Right lobe of liver (tissue), 6 donors: ENCODE measurements at regions not wholly inside any gene's neighbourhood (a gene's known extent, or its start where the extent isn't known, plus 50 kb on each side); places are given as distances from the start of the nearest gene placed in this dataset.

ENCODE experiments used
- ATAC-seq, 4 donors: fragments of 200-7000 bp; cut with Tn5 transposase; one replicate each; pipeline ENCODE4 v1.9.1; 2020; ENCODE audit warnings: mild to moderate bottlenecking in 4 of 4, moderate library complexity in 4 of 4
- DNase-seq, 3 donors: peaks; one replicate each; pipeline ENCODE4 v3.0.0-alpha.2; 2020
- H3K27ac ChIP-seq, 3 donors: fragments of 200-600 bp; one replicate each; pipeline ENCODE4 v1.8.0; 2022
- H3K27me3 ChIP-seq, 2 donors: fragments of 200-600 bp; one replicate each; pipeline ENCODE4 v1.8.0; 2022
- H3K36me3 ChIP-seq, 4 donors: fragments of 200-600 bp; sonication (generic) in 1 of 4; one replicate each; pipeline versions ENCODE4 v1.5.1 to v1.8.0; 2017 to 2022; ENCODE audit warnings: control low read depth in 1 of 4
- H3K4me1 ChIP-seq, 4 donors: fragments of 200-600 bp; sonication (generic) in 1 of 4; one replicate each; pipeline versions ENCODE4 v1.5.1 to v1.8.0; 2017 to 2022; ENCODE audit warnings: control low read depth in 1 of 4
- H3K4me3 ChIP-seq, 3 donors: fragments of 200-600 bp; one replicate each; pipeline ENCODE4 v1.8.0; 2022
- H3K9me3 ChIP-seq, 4 donors: fragments of 200-600 bp; sonication (generic) in 1 of 4; one replicate each; pipeline versions ENCODE4 v1.5.1 to v1.8.0; 2017 to 2022; ENCODE audit warnings: control low read depth in 1 of 4
- CTCF ChIP-seq, 4 donors: fragments of 200-600 bp in 3 of 4; fragments of 450-650 bp in 1 of 4; IDR thresholded peaks; one replicate each; pipeline versions ENCODE4 v1.5.1 to v1.8.0; 2016 to 2022; ENCODE audit warnings: antibody characterized with exemption in 4 of 4, mild to moderate bottlenecking in 2 of 4
- POLR2A ChIP-seq: fragments of 450-650 bp; IDR thresholded peaks from one replicate; pipeline ENCODE4 v1.6.1; 2017; ENCODE audit warnings: antibody characterized with exemption, mild to moderate bottlenecking
- WGBS: methylation state at CpG from one replicate; pipeline ENCODE4 v1.1.6; 2018; ENCODE audit warnings: low coverage, low lambda C conversion rate; ENCODE audit not compliant: insufficient coverage; ENCODE audit errors: missing lambda C conversion rate; 5-methylcytosine and 5-hydroxymethylcytosine counted together
- intact Hi-C, 2 donors: fragments of 100-400 bp; cut with DNase I; formaldehyde crosslinking; loops; one replicate each; pipeline versions ENCODE4 v1.11.2 to v1.14.1; 2022
- donor health status: DM: no; HTN: yes; CAD: no.
- donor health status: DM: no; HTN: no; CAD: no.
- donor health status: DM: no; HTN: no; CAD: no.
- donor health status: DM: no; HTN: yes; CAD: no.
- donor health status: DM: no; HTN: yes; CAD: no.

- intact Hi-C loops = loop anchor here in 1 of 2 donors (10.0 kb wide), 1 partner anchor 341 kb away; no protein-coding TSS in a partner anchor
- Histone ChIP-seq H3K27me3 (no peaks in the 10 kb centered on the region), H3K9me3 (no peaks in the 10 kb centered on the region), H3K27ac (no peak overlapping the region), H3K4me1 (peaks cover 0 to 57% (median 17%) of the 10 kb centered on the region in 4 donors), H3K36me3 (no peaks in the 10 kb centered on the region), H3K4me3 (no peak overlapping the region)
- TF ChIP-seq POLR2A = no peak
- no peak for TF ChIP-seq CTCF (IDR thresholded peaks at IDR 0.05)
- ATAC-seq (no peak), DNase-seq (no peak)
- 76% methylated on average over 12 of the region's 17 CpGs for WGBS
Measured at GRCh38 chr10:131816157-131816775, 84.5 kb upstream of the PPP2R2D start.

GRCh38 chr10:131816941-131817700 lies 83.7 kb upstream of the PPP2R2D start:
- H3K27me3 ChIP-seq = no peaks in the 10 kb centered on the region
- intact Hi-C loops = loop anchor here in 1 of 2 donors (10.0 kb wide), 1 partner anchor 342 kb away; no protein-coding TSS in a partner anchor
- no peak overlapping the region for H3K27ac ChIP-seq
- TF ChIP-seq CTCF (IDR thresholded peaks at IDR 0.05) (no peak), POLR2A (no peak)
- H3K4me3 ChIP-seq = no peak overlapping the region
- no peak for DNase-seq
- no peak for ATAC-seq
- WGBS = 58% methylated on average over 6 of the region's 13 CpGs
- no peaks in the 10 kb centered on the region for H3K36me3 ChIP-seq
- peaks cover 0 to 64% (median 21%) of the 10 kb centered on the region in 4 donors for H3K4me1 ChIP-seq
- H3K9me3 ChIP-seq = no peaks in the 10 kb centered on the region

- ATAC-seq (no peak), DNase-seq (no peak)
- TF ChIP-seq POLR2A (no peak), CTCF (IDR thresholded peaks at IDR 0.05) (no peak)
- intact Hi-C loops = loop anchor here in 1 of 2 donors (10.0 kb wide), 1 partner anchor 343 kb away; no protein-coding TSS in a partner anchor
- 62% methylated on average over 10 of the region's 13 CpGs for WGBS
- H3K9me3 ChIP-seq = no peaks in the 10 kb centered on the region
- H3K4me1 ChIP-seq = peaks cover 0 to 69% (median 23%) of the 10 kb centered on the region in 4 donors
- no peak overlapping the region for H3K4me3 ChIP-seq
- H3K27ac ChIP-seq = no peak overlapping the region
- H3K36me3 ChIP-seq = no peaks in the 10 kb centered on the region
- H3K27me3 ChIP-seq = no peaks in the 10 kb centered on the region
Measured at GRCh38 chr10:131817866-131818509, 82.8 kb upstream of the PPP2R2D start.

- WGBS = 89% methylated on average over 11 of the region's 22 CpGs
- DNase-seq = no peak
- H3K27me3 ChIP-seq = no peaks in the 10 kb centered on the region
- H3K9me3 ChIP-seq = no peaks in the 10 kb centered on the region
- no peak overlapping the region for H3K4me3 ChIP-seq
- no peaks in the 10 kb centered on the region for H3K36me3 ChIP-seq
- TF ChIP-seq CTCF (IDR thresholded peaks at IDR 0.05) (no peak), POLR2A (no peak)
- H3K4me1 ChIP-seq = peaks cover 0 to 68% (median 22%) of the 10 kb centered on the region in 4 donors
- peak overlapping the region in 1 of 3 donors; percentile 36 for H3K27ac ChIP-seq
- no peak for ATAC-seq
- intact Hi-C loops = loop anchor here in 1 of 2 donors (10.0 kb wide), 1 partner anchor 344 kb away; no protein-coding TSS in a partner anchor
Measured at GRCh38 chr10:131818510-131819234, 82.1 kb upstream of the PPP2R2D start.
